ENCODE measurements at regions not wholly inside any gene's neighbourhood (a gene's known extent, or its start where the extent isn't known, plus 50 kb on each side); places are given as distances from the start of the nearest gene placed in this dataset.

GRCh38 chr4:134141728-134142127 lies 59.9 kb downstream of the PABPC4L start:
- ChIA-PET POLR2A (no interaction called here), CTCF (interaction anchor here (1.3 kb wide), 1 partner anchor 19 kb away, joined by 3 read pairs; no protein-coding TSS in a partner anchor)
- dilution Hi-C loops (cut with MboI; ENCODE audit: extremely low pct_ligation_motif_present, low sequenced_read_pairs) (no loop called here), intact Hi-C loops (cut with micrococcal nuclease) (no loop called here)
- Histone ChIP-seq H2AFZ (ENCODE audit: low read depth, low read length) (no peak overlapping the region), H4K20me1 (replicated peaks; ENCODE audit: control insufficient read depth, extremely low read depth, insufficient read depth, low read length) (no peaks in the 10 kb centered on the region), H3K4me3 (replicated peaks in 1 of 3; ENCODE audit: insufficient read depth in 1 of 3, low read depth in 1 of 3, low read length in 3 of 3) (no peak overlapping the region), H3K9me1 (replicated peaks; ENCODE audit: control insufficient read depth, extremely low read depth, insufficient read depth, low read length) (no peaks in the 10 kb centered on the region), H3K79me2 (ENCODE audit: control insufficient read depth, insufficient read depth, low read length) (no peaks in the 10 kb centered on the region), H3K36me3 (ENCODE audit: control insufficient read depth in 2 of 2, extremely low read depth in 1 of 2, insufficient read depth in 2 of 2, low read length in 2 of 2) (no peaks in the 10 kb centered on the region), H3K27ac (ENCODE audit: insufficient read depth, low read depth, low read length) (no peak overlapping the region), H3K4me2 (ENCODE audit: insufficient read depth, low read length) (no peak overlapping the region), H3K4me1 (ENCODE audit: control insufficient read depth, extremely low read depth, insufficient read depth, low read length) (no peaks in the 10 kb centered on the region), H3K27me3 (ENCODE audit: control insufficient read depth in 2 of 2, insufficient read depth in 2 of 2, low read length in 2 of 2) (no peaks in the 10 kb centered on the region), H3K9me3 (replicated peaks; ENCODE audit: control insufficient read depth, insufficient read depth, low read length) (no peaks in the 10 kb centered on the region), H3K9ac (replicated peaks; ENCODE audit: extremely low read depth, insufficient read depth, low read length) (no peak overlapping the region)
- no TSS peak for BruUV-seq (replicated peaks)
- DNase-seq (ENCODE audit: low read depth, low spot score) = no peak
- no peak for FAIRE-seq
- TF ChIP-seq EZH2 (IDR thresholded peaks at IDR 0.05; ENCODE audit: borderline replicate concordance, low read depth, low read length, severe bottlenecking) (no peak), JUN (IDR thresholded peaks at IDR 0.05; ENCODE audit: borderline replicate concordance, insufficient read depth, insufficient read length, low read depth) (no peak), MAX (IDR thresholded peaks at IDR 0.05; ENCODE audit: insufficient read depth, insufficient read length) (no peak), POLR2AphosphoS5 (IDR thresholded peaks at IDR 0.05; ENCODE audit: insufficient read depth, low read depth, low read length) (no peak), MYC (IDR thresholded peaks at IDR 0.05; ENCODE audit: low read depth, low read length) (no peak), GATA2 (IDR thresholded peaks at IDR 0.05; ENCODE audit: insufficient read depth, insufficient read length, low read depth, low read length) (no peak), CTCF (IDR thresholded peaks at IDR 0.05; ENCODE audit: extremely low read depth in 1 of 2, insufficient read depth in 1 of 2, low read depth in 1 of 2, low read length in 2 of 2) (no peak), POLR2A (IDR thresholded peaks at IDR 0.05; ENCODE audit: low read depth, low read length) (no peak), FOS (IDR thresholded peaks at IDR 0.05; ENCODE audit: borderline replicate concordance, insufficient read depth, low read length) (no peak)
